HEK293 (cell line): ENCODE measurements at regions not wholly inside any gene's neighbourhood (a gene's known extent, or its start where the extent isn't known, plus 50 kb on each side); places are given as distances from the start of the nearest gene placed in this dataset.

Experiments
- CTCF ChIA-PET: fragments of 350-600 bp; formaldehyde crosslinking; extraction: SDS; loops from one replicate; lab custom pipeline; 2021; ENCODE audit warnings: antibody characterized with exemption; lab: Yijun Ruan, JAX
- POLR2A ChIA-PET: fragments of 300-600 bp; formaldehyde crosslinking; extraction: SDS; loops from one replicate; lab custom pipeline; 2020; ENCODE audit warnings: antibody characterized with exemption, inconsistent platforms; lab: Yijun Ruan, JAX
- H3K27ac ChIP-seq: fragments of 200-500 bp; sonication (Bioruptor generic); 2 replicates; pipeline ENCODE4 v1.5.1; 2014; ENCODE audit warnings: low read depth, low read length, control low read depth, inconsistent platforms; ENCODE audit errors: extremely low read depth
- H3K36me3 ChIP-seq, 2 experiments: fragments of 200-500 bp in 1 of 2; sonication (Bioruptor generic) in 1 of 2; 1 replicate in 1 of 2; 2 replicates in 1 of 2; pipeline ENCODE4 v1.5.1; 2014 to 2017; ENCODE audit warnings: inconsistent platforms in 2 of 2, low read length in 2 of 2; ENCODE audit not compliant: control insufficient read depth in 2 of 2, insufficient read depth in 1 of 2
- H3K4me1 ChIP-seq: fragments of 200-500 bp; sonication (Bioruptor generic); 2 replicates; pipeline ENCODE4 v1.5.1; 2014; ENCODE audit warnings: mild to moderate bottlenecking, low read length, inconsistent platforms; ENCODE audit not compliant: control insufficient read depth, insufficient read depth
- H3K4me3 ChIP-seq: 2 replicates; pipeline ENCODE4 v1.5.1; 2011; ENCODE audit warnings: low read depth, mild to moderate bottlenecking, control low read depth, low read length, moderate library complexity
- H3K9me3 ChIP-seq: fragments of 200-500 bp; sonication (Bioruptor generic); 2 replicates; pipeline ENCODE4 v1.5.1; 2014; ENCODE audit warnings: low read depth, low read length, inconsistent platforms; ENCODE audit not compliant: control insufficient read depth, insufficient read depth
- CTCF ChIP-seq: fragments of 450-650 bp; formaldehyde crosslinking; IDR thresholded peaks from 2 replicates; pipeline ENCODE4 v1.5.1; 2016; ENCODE audit warnings: missing biosample characterization, missing genetic modification characterization
- IKZF3 ChIP-seq: fragments of 450-650 bp; IDR thresholded peaks from 2 replicates; pipeline ENCODE4 v1.5.0; 2018; ENCODE audit warnings: missing biosample characterization, mild to moderate bottlenecking, missing genetic modification characterization, moderate library complexity
- KLF10 ChIP-seq: fragments of 450-650 bp; IDR thresholded peaks from 2 replicates; pipeline ENCODE4 v1.5.1; 2018; ENCODE audit warnings: missing biosample characterization, mild to moderate bottlenecking, missing genetic modification characterization
- SCRT1 ChIP-seq: fragments of 450-650 bp; formaldehyde crosslinking; IDR thresholded peaks from 2 replicates; pipeline ENCODE4 v1.5.1; 2016; ENCODE audit warnings: missing biosample characterization, missing genetic modification characterization, borderline replicate concordance
- WT1 ChIP-seq: fragments of 450-650 bp; formaldehyde crosslinking; IDR thresholded peaks from 2 replicates; pipeline ENCODE4 v1.5.1; 2016; ENCODE audit warnings: missing biosample characterization, missing genetic modification characterization
- ZFP41 ChIP-seq: fragments of 450-650 bp; formaldehyde crosslinking; IDR thresholded peaks from 2 replicates; pipeline ENCODE4 v1.5.1; 2016; ENCODE audit warnings: missing biosample characterization, missing genetic modification characterization, borderline replicate concordance
- ZNF146 ChIP-seq: fragments of 450-650 bp; formaldehyde crosslinking; IDR thresholded peaks from 2 replicates; pipeline ENCODE4 v1.5.1; 2016; ENCODE audit warnings: missing biosample characterization, missing genetic modification characterization
- ZNF184 ChIP-seq: fragments of 450-650 bp; IDR thresholded peaks from 2 replicates; pipeline ENCODE4 v1.5.1; 2018; ENCODE audit warnings: missing biosample characterization, mild to moderate bottlenecking, missing genetic modification characterization
- ZNF2 ChIP-seq: fragments of 450-650 bp; formaldehyde crosslinking; IDR thresholded peaks from 2 replicates; pipeline ENCODE4 v1.5.1; 2016; ENCODE audit warnings: missing biosample characterization, missing genetic modification characterization
- ZNF26 ChIP-seq: fragments of 450-650 bp; formaldehyde crosslinking; IDR thresholded peaks from 2 replicates; pipeline ENCODE4 v1.5.1; 2016; ENCODE audit warnings: missing biosample characterization, missing genetic modification characterization
- ZNF398 ChIP-seq: fragments of 450-650 bp; formaldehyde crosslinking; IDR thresholded peaks from 2 replicates; pipeline ENCODE4 v1.5.1; 2017; ENCODE audit warnings: missing biosample characterization, missing genetic modification characterization
- ZNF596 ChIP-seq: fragments of 450-650 bp; IDR thresholded peaks from 2 replicates; pipeline ENCODE4 v1.5.0; 2018; ENCODE audit warnings: missing biosample characterization, mild to moderate bottlenecking, missing genetic modification characterization, moderate library complexity
- ZNF610 ChIP-seq: fragments of 450-650 bp; formaldehyde crosslinking; IDR thresholded peaks from 2 replicates; pipeline ENCODE4 v1.5.1; 2016; ENCODE audit warnings: missing biosample characterization, missing genetic modification characterization, borderline replicate concordance
- ZNF623 ChIP-seq: fragments of 450-650 bp; formaldehyde crosslinking; IDR thresholded peaks from 2 replicates; pipeline ENCODE4 v1.5.1; 2016; ENCODE audit warnings: missing biosample characterization, missing genetic modification characterization
- ZNF704 ChIP-seq: fragments of 450-650 bp; formaldehyde crosslinking; IDR thresholded peaks from 2 replicates; pipeline ENCODE4 v1.5.1; 2016; ENCODE audit warnings: missing biosample characterization, missing genetic modification characterization
- ZSCAN5A ChIP-seq: fragments of 450-650 bp; formaldehyde crosslinking; IDR thresholded peaks from 2 replicates; pipeline ENCODE4 v1.5.1; 2016; ENCODE audit warnings: missing biosample characterization, missing genetic modification characterization
- ZXDB ChIP-seq: fragments of 450-650 bp; formaldehyde crosslinking; IDR thresholded peaks from 2 replicates; pipeline ENCODE4 v1.5.1; 2016; ENCODE audit warnings: missing biosample characterization, missing genetic modification characterization

- H3K36me3 ChIP-seq = no peaks in the 10 kb centered on the region
Observed at GRCh38 chr1:87632232-87632631, 303.6 kb downstream of the LMO4 start.

More at GRCh38 chr1:87632232-87632631, 303.6 kb downstream of the LMO4 start:
- no peak for TF ChIP-seq ZNF704 (tag by site-specific recombination)
- no peak for TF ChIP-seq ZNF610
- no peak for TF ChIP-seq ZNF26 (tag by site-specific recombination)
- TF ChIP-seq CTCF (tag by site-specific recombination) = no peak
- TF ChIP-seq IKZF3 = no peak
- TF ChIP-seq ZNF623 (tag by site-specific recombination) = no peak
- no peak for TF ChIP-seq ZXDB (tag by site-specific recombination)
- TF ChIP-seq ZSCAN5A (tag by site-specific recombination) = no peak
- no peak for TF ChIP-seq ZNF146 (tag by site-specific recombination)
- no peak for TF ChIP-seq ZNF398
- no peak for TF ChIP-seq WT1
- TF ChIP-seq ZNF2 = no peak
- TF ChIP-seq ZNF596 = no peak
- no peak for TF ChIP-seq SCRT1 (tag by site-specific recombination)
- TF ChIP-seq ZNF184 (tag by site-specific recombination) = no peak
- no peak for TF ChIP-seq ZFP41 (tag by site-specific recombination)
- TF ChIP-seq KLF10 = no peak
- CTCF ChIA-PET = no interaction called here
- POLR2A ChIA-PET = interaction anchor here (1.0 kb wide), 1 partner anchor 303 kb away, joined by 3 read pairs; the partner anchor contains the start of gene LMO4
- Histone ChIP-seq H3K4me1 (no peaks in the 10 kb centered on the region), H3K4me3 (no peak overlapping the region), H3K27ac (no peak overlapping the region), H3K9me3 (no peaks in the 10 kb centered on the region)
